Osteocyte (in vitro differentiated cells): ENCODE measurements at regions not wholly inside any gene's neighbourhood (a gene's known extent, or its start where the extent isn't known, plus 50 kb on each side); places are given as distances from the start of the nearest gene placed in this dataset.

Experiments used
- DNase-seq: peaks from one replicate; pipeline ENCODE4 v3.0.0; 2021; ENCODE audit warnings: mixed read lengths; ENCODE audit not compliant: unreplicated experiment; ENCODE audit errors: extremely low spot score
- H3K27ac Mint-ChIP-seq: one replicate; pipeline ENCODE4 v1.8.0; 2021; ENCODE audit warnings: mild to moderate bottlenecking, mixed read lengths; ENCODE audit not compliant: unreplicated experiment
- H3K27me3 Mint-ChIP-seq: one replicate; pipeline ENCODE4 v1.8.0; 2021; ENCODE audit warnings: mixed read lengths; ENCODE audit not compliant: unreplicated experiment
- H3K36me3 Mint-ChIP-seq: one replicate; pipeline ENCODE4 v1.8.0; 2021; ENCODE audit warnings: mixed read lengths; ENCODE audit not compliant: unreplicated experiment
- H3K4me1 Mint-ChIP-seq: one replicate; pipeline ENCODE4 v1.8.0; 2021; ENCODE audit warnings: mixed read lengths; ENCODE audit not compliant: unreplicated experiment
- H3K4me3 Mint-ChIP-seq: one replicate; pipeline ENCODE4 v1.8.0; 2021; ENCODE audit warnings: mild to moderate bottlenecking, moderate library complexity, mixed read lengths; ENCODE audit not compliant: unreplicated experiment
- H3K9me3 Mint-ChIP-seq: one replicate; pipeline ENCODE4 v1.8.0; 2021; ENCODE audit warnings: mixed read lengths; ENCODE audit not compliant: unreplicated experiment
- CTCF ChIP-seq: fragments of 200-600 bp; sonication (generic); IDR thresholded peaks from 2 replicates; pipeline ENCODE4 v1.5.0; 2021; ENCODE audit warnings: antibody characterized with exemption, mild to moderate bottlenecking, moderate library complexity

GRCh38 chr7:31251441-31251840, 89.1 kb downstream of the NEUROD6 start:
- H3K9me3 Mint-ChIP-seq: no peaks in the 10 kb centered on the region
- no peak for TF ChIP-seq CTCF
- no peaks in the 10 kb centered on the region for H3K36me3 Mint-ChIP-seq
- no peaks in the 10 kb centered on the region for H3K4me1 Mint-ChIP-seq
- H3K27ac Mint-ChIP-seq: no peak overlapping the region
- no peak overlapping the region for H3K4me3 Mint-ChIP-seq
- peaks cover 8% of the 10 kb centered on the region for H3K27me3 Mint-ChIP-seq
- no peak for DNase-seq

GRCh38 chr7:31249671-31250070, 90.9 kb downstream of the NEUROD6 start:
- H3K9me3 Mint-ChIP-seq: no peaks in the 10 kb centered on the region
- H3K36me3 Mint-ChIP-seq: no peaks in the 10 kb centered on the region
- no peak for DNase-seq
- no peaks in the 10 kb centered on the region for H3K4me1 Mint-ChIP-seq
- H3K27me3 Mint-ChIP-seq: peaks cover 8% of the 10 kb centered on the region
- H3K27ac Mint-ChIP-seq: no peak overlapping the region
- no peak overlapping the region for H3K4me3 Mint-ChIP-seq
- TF ChIP-seq CTCF: no peak

- H3K9me3 Mint-ChIP-seq: no peaks in the 10 kb centered on the region
- H3K27ac Mint-ChIP-seq: no peak overlapping the region
- TF ChIP-seq CTCF: no peak
- DNase-seq: no peak
- H3K36me3 Mint-ChIP-seq: no peaks in the 10 kb centered on the region
- no peak overlapping the region for H3K4me3 Mint-ChIP-seq
- no peaks in the 10 kb centered on the region for H3K4me1 Mint-ChIP-seq
- no peaks in the 10 kb centered on the region for H3K27me3 Mint-ChIP-seq
Observed at GRCh38 chr7:31236868-31237267, 103.7 kb downstream of the NEUROD6 start.

GRCh38 chr7:31234836-31235605, 105.5 kb downstream of the NEUROD6 start:
- Mint-ChIP-seq H3K4me3 (no peak overlapping the region), H3K4me1 (no peaks in the 10 kb centered on the region), H3K27ac (no peak overlapping the region), H3K36me3 (no peaks in the 10 kb centered on the region), H3K9me3 (no peaks in the 10 kb centered on the region), H3K27me3 (no peaks in the 10 kb centered on the region)
- no peak for DNase-seq
- TF ChIP-seq CTCF: no peak

- H3K9me3 Mint-ChIP-seq: peaks cover 14% of the 10 kb centered on the region
- H3K27me3 Mint-ChIP-seq: no peaks in the 10 kb centered on the region
- no peaks in the 10 kb centered on the region for H3K36me3 Mint-ChIP-seq
- TF ChIP-seq CTCF: no peak
- no peaks in the 10 kb centered on the region for H3K4me1 Mint-ChIP-seq
- no peak overlapping the region for H3K27ac Mint-ChIP-seq
- no peak overlapping the region for H3K4me3 Mint-ChIP-seq
- DNase-seq: no peak
Observed at GRCh38 chr7:31228957-31229356, 111.6 kb downstream of the NEUROD6 start.
